H4 (cell line): ENCODE measurements at regions not wholly inside any gene's neighbourhood (a gene's known extent, or its start where the extent isn't known, plus 50 kb on each side); places are given as distances from the start of the nearest gene placed in this dataset.
A peak's percentile ranks its signal among the peaks of the same experiment; 100 is the strongest.
"Not testable (repeated sequence)": the region's sequence is repeated elsewhere in the genome, so short reads cannot be mapped to it uniquely, and the experiment has no call there.

Experiments
- DNase-seq: peaks from one replicate; pipeline ENCODE4 v3.0.0-alpha.2; 2015; ENCODE audit warnings: low spot score

DNA sequence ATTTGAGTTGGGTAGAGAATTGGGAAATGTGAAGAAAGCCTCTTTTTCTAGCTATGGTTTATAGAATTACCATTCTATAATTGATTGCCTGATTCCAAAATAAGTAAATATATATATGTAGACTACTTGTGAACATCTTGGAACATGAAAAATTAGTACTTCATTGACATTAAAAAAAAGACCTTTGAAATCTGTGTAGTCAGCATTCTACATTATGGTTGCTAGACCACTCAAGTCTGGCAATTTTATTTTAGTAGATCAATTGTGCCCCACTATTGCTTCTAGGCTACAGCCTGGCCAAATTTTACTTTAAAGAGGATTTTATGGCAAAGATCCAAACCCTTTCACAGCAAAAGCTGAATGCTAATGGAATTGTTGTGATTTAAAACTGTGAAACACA is 279.8 kb downstream of the IKZF2 start:
- no peak for DNase-seq

DNA sequence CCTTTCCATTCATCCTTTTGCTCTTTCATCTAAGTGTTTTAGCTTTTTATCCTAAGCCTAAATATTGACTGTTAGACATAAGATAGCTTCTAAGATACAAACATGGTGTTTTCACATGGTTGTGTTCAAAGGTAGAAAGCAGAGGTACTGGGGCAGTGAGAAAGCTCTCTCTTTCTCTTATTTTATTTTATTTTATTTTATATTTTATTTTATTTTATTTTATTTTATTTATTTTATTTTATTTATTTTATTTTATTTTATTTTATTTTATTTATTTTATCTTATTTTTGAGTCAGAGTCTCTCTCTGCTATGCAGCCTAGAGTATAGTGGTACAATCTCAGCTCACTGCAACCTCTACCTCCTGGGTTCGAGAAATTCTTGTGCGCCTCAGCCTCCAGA is 287.2 kb downstream of the IKZF2 start:
- DNase-seq, result no peak

DNA sequence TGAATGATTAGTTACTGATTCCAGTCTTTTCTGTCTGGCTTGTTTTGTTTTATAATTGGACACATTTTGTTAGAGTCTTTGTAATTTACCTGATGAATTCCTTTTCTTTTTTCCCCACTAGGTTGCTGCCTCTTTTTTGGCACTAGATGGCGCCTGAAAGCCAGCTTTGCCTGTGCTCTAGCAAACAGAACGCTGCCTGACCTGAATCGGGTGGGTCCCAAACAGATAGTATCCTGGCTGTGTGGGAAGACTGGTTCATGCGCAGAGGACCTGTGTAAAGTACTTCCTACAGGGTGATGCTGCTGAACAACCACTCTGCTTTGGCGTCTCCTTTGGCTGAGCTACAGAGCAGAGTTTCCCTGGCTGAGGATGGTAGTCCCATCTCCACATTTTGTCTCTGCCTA is 288.2 kb downstream of the IKZF2 start:
- DNase-seq, result peak; percentile 46

DNA sequence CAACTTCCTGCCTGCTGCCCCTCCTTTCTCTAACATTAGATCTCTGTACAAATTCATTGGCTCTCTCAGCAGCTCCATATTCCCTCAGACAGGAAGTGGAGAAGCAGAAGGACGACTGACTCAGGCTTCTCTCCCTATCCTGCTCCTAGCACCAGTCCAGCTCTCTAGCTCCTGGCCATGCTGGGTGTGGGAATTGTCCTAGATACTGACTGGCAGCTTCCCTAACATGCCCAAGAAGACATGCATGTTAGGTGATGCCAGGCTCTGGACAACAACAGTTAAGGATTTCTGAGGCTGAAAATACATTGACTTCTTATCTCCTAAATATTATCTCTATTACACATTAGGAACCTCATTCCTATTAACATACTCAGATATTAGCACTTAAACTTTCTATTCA is 292.9 kb downstream of the IKZF2 start:
- DNase-seq, result no peak

DNA sequence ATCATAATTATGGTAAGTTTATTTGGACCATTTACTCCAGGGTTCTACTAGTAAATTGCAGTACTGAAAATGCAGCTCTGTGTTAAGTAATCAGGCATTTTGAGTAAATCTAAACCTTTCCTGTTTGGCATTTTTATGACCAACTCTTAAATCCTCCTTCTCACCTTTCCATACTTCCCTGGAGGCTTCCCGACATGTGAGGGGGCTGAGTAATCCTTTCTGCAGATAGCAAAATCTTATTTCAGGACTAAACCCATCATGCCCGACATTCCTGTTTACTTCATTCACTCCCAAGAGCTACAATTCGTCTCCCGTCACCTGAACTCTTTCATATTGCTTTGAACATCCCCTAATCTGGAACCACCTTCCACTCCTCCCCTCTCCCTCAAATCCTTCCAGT is 296.6 kb downstream of the IKZF2 start:
- no peak for DNase-seq

DNA sequence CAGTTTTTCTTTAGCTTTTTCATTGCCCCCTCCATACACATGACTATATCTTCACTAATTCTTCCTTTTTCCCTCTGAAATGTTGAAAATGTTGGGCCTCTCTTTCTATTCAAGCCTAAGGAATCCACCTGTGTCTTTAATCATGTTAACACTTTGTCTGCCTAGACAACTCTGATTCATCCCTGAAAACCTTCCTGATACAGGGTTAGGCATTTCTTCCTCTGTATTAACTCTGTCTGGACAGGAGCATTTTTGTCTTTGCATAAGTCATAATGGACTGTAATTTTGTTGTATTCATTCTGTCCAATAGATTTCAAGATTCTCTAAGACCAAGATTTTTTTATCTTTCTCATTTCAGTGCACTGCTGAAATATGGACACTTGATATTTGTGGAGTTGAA is 297.3 kb downstream of the IKZF2 start:
- DNase-seq, result no peak

DNA sequence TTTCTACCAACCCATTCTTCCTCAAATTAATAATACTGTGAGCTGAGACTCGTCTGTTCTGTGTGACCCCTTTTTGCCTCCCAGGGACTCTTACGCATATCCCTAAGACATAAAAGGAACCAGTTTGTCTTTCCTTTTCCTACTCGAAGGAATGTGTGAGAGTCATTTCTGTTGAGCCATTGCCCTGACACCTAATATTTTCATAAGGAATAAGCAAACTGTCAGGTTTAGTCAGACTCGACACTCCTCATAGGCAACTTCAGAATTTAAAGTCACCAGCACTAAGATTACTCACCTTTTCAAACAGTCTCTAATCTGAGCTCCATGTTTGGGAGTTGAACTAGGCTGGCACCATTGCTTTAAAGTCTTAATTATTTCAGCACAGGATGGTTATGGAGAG is 305.5 kb downstream of the IKZF2 start:
- no peak for DNase-seq

DNA sequence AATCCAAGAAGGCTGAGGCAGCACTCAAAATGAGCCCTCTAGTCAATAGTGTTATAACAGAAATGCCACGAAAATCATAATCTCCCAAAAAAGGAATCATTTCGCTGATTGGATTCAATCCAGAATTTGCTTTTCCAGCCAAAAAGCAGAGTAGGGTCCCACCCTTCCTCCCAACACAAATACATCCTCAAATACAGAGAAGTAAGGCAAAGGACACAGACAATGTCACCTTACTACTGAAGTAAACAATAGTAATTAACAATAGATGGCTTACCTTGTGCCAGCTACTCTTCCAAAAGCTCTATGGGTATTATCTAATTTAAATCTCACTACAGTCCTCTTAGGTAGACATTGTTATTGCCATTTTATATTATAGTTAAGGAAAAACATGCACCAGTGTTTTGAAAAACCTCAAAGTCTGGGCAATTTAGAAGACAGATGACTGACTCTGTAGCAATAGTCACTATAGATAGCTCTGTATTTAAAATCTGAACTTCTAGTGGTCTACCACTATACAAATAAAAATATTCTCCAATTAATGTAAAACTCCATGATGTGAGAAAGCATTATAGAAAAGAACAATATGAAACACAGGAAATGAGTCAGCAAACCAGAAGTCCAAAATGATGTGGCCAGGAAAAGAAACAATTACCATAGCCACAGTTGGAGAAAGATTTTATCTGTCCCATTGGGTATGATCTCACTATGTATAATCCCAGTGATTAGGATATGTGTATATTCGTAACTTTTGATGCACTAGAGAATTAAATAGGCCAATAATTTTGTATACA is 305.0 kb upstream of the ERBB4 start:
- peak; percentile 89 for DNase-seq

DNA sequence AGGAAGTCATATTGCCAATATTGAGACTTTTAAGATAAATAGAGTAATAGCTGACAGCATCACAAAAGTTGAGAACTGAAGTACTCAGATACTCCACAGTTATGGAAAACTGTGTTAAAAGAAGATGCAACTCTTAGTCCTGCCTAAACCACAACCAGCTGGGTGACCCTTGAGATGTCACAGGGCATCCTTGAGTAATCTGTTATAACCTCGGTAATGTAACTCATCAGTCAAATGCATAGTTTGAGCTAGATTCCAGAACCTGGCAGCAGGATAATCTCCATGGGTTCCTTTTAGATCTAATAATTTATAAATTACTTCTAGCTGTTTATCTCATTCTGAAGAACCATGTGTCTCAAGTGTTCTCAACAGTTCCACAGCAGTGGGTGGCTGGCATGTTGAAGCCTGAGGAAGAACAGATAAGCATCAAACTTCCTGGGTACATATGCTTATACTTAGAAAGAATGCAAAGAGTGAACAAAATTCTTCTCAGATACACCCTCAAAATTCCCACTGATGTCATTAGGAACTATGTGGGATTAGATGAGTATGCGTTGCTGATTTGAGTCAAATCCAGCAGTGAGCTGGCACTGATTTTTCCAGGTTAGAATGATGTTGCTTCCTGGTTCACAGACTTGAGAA is 304.1 kb upstream of the ERBB4 start:
- peak; percentile 42 for DNase-seq

DNA sequence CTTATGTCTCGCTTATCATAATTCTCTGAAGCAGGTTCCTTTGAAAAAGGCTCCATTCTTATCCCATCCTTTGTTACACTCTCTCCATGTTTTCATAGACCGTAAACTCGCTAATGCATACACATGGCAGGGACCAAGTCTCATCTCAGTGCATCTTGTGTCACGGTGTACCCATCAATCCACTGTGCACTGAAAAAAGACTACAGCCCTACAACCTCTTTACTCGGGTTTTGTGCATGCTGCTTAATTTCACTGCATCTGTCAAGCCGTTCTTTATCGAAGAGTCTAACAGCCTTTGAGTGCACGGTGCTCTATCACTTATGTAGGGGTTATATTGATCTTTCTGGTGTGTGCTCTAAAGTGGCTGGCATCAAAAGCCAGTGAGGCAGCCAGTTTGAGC is 302.9 kb upstream of the ERBB4 start:
- no peak for DNase-seq

DNA sequence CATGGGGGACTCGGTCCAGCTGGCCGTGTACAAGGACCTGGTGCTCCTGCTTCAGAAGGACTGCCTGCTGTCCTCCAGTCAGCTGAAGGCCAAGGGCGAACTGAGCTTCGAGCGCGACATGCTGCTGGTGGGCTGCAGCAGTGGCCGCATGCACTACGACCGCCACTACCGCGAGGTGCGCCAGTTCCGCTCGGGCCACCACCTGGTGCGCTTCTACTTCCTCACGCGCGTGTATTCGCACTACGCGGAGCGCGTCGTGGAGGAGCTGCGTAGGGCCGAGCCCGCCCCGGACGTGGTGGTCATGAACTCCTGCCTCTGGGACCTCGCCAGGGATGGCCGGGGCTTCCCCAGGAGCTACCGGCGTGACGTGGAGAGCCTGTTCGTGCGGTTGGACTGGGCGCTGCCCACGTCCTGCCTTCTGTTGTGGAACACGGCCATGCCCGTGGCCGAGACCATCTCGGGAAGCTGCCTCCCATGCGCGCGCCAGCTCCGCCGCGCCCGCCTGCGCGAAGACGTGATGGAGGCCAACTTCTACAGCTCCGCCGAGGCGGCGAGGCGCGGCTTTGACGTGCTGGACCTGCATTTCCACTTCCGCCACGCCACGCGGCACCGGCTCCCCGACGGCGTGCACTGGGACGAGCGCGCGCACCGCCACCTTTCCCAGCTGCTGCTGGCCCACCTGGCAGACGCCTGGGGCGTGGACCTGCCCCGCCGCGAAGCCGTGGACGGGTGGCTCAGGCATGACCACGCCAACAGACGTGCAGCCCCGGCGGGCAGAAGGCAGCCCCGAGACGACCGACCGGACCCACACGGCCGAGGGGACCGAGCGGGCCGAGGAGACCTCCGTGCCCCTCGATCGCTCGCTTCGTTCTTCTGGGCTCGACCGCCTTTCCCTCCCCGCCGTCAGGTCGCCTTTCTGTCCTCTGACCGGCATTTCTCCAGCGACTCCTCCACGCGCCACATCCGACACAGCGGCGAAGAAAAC is 293.9 kb upstream of the ERBB4 start:
- DNase-seq, result no peak

DNA sequence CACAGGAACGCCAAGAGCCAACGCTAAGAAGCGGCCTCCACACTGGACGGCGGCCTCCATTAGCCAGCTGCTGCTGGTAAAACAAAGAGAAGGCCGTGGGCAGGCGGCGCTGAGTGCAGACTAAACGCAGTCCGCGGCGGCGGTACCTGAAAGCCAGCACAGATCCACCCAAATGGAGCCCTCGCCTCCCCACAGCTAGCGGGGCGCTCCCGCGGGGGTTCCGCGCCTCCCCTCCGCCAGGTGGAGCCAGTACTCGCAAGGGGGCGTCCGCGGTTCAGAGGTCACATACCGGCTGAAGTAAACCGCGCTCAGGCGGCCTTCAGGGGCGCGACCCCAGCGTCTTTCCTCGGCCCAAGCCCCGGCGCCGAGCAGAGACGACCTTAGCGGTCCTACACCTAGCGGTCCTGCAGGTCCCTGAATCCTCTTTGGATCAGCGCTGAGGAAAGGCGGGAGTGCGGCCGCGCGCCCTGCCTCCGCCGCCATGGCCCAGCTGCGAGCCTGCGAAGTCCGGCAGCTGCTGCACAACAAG is 293.1 kb upstream of the ERBB4 start:
- DNase-seq, result no peak

DNA sequence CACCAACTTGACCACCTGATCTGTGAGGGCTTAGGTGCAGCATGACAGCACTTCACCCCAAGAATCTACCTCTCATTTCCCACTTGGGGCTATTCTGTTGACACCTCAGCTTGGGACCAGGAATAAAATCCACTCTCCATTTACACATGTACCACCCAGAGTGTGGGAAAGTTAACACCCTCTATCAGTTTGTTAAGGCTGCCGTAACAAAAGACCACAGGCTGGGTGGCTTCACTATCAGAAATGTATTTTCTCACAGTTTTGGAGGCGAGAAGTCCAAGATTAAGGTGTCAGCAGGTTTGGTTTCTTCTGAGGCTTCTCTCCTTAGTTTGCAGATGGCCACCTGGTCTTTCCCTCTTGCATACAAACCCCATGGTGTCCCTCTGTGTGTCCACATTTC is 277.7 kb upstream of the ERBB4 start:
- DNase-seq, result no peak

DNA sequence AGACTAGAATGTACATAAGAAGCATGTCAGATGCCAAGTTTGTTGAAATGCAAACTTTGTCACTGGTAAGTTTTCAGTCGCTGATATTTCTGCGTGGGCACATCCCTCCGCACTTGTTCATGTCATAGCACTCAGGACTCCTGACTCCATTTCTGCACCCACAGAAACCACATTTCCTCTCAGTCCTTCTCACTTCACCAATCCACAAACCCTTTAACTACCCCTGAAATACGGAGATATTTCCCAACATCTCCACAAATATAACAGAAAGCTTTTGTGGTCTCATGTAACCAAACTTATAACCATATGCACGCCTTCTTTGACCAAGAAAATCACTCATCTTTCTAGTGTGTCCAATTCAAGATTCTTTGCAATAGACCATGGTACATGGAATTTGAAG is 276.9 kb upstream of the ERBB4 start:
- DNase-seq, result no peak

DNA sequence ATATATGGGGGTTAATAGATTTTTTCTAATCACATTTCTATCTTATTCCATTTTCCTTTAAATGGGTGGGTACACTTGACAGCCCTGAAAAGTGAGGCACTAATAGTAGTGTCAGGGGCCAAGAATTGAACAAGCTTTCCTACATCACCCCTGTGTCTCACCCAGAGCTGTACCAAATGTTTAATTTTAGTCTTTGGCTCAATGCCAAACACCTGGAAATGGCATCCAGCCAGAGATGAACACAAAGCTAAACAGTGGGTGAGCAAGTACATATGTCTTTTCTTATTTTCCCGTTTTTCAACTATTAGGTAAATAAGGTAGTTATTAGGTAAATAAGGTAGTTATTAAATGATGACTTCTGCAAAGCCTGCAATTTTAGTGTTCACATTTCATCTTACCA is 276.3 kb upstream of the ERBB4 start:
- DNase-seq, result no peak

DNA sequence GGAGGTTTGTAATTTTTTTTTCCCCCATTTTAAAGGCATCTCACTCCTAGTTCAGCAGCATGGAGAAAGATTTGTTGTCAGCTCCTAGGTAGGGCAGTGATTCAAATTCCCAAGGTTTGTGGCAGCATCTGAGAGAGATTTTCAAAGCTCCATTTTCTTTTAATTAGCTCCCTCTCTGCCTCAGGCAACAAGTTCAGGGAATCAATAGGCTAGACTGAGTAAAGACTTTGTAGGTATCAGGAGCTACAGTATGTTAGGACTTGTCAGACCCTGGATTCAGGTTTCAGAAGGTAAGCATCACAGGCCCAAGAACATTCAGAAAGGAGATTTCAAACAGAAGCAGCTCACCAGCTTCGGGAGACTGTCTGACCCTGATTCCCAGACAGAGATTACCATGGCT is 273.3 kb upstream of the ERBB4 start:
- DNase-seq, result no peak

DNA sequence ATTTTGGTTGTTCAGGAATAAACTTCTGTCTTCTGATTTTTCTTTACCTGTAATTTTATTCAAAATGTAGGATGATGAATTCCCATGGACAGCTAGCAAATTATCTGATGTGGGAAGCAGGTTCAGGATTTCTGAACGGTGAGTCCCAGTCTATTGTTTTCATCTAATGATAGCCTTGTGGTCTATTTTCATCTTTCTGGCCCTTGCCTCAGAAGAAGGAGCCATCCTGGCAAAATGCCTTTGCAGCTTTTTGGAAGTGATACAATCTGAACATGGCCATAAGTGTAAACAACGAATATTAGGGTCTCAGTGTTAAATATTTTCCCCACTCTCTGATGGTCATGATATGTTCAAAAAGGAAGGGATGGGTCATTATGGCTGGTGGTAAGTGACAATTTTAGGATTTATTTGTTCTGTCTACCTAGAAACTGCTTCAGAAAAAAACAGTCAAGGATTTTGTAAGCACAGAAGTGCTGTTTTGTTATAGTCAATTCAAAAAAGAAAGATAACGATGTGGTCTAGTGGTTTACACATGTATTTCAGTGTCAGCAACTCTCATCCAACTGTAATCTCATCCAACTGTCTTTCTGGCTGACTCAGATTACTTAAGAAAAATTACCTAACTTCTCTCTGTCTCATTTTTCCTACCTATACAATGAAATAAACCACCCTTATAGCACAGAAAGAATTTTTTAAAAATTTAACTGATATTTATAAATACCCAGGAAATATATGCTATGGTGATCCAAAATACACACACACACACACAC is 272.6 kb upstream of the ERBB4 start:
- peak; percentile 14 for DNase-seq

DNA sequence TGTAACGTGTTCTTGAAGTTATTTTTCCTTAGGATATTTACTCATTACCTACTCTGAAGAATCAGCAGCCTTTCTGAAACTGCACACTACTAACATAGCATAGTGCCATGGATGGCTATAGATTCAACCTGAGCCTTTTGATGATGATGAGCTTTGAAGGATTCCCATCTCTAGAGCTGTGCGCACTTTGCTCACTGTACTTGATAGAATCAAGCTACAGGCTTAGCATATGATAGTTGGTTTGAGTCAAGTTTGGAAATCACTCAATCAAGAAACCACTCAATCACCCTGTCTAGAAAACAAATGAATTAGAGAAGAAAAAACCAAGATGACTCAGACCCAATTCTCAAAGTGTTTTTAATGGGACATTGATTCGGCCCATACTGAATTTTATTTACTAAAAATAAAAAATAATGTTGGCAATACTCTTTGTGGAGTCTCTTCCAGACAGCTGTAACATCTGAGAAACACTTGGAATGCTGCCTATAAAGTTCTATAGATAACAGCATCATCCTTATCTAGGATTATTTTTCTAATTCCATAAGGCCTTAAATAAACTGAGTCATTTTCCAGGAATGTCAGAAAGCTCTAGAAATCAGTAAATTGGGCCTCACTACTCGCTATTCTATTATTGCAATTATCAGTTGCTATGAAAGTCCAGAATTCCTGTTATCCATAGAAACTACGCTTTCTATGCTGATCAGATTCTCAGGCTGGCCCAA is 259.0 kb upstream of the ERBB4 start:
- DNase-seq, result no peak

DNA sequence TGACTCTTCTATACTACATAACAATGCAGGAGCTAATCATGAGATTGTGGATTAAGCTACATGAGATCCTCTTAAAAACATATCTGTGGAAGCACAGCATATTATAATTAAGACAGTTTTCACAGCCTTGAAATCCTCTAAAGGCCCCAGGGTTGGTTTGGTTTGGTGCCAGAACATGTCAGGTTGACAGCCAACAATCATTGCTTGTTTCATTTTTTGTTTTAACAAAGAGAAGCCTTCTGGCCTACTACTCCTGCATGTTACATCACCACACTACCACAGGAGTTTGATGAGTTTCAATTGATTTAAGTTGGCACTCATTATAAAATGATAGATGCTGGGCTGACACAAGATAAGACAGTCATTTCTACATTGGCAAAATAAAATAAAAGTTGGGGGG is 255.9 kb upstream of the ERBB4 start:
- no peak for DNase-seq

DNA sequence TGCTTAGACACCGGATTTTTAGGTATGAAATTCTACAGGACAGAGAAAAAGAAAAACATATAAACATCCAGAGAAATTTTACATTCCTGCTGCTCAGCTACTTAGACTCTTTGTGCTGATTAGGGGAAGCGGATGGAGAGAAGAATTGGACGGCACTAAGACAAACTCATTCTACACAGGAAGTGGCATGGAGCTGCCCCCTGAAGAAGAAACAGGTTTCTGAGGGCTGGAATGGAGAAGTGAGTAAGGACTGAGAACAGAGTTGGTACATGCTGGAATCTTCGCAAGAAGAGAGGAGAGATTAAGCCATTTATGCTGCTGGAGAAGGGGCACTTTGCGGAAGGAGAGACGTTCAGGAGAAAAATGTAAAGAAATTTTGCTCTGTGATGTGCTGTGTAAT is 253.0 kb upstream of the ERBB4 start:
- no peak for DNase-seq

DNA sequence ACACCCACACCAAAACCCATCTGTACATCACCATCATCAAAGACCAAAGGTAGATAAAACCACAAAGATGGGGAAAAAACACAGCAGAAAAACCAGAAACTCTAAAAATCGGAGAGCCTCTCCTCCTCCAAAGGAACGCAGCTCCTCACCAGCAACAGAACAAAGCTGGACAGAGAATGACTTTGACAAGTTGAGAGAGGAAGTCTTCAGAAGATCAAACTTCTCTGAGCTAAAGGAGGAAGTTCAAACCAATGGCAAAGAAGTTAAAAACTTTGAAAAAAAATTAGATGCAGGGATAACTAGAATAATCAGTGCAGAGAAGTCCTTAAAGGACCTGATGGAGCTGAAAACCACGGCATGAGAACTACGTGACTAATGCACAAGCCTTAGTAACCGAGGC is 247.5 kb upstream of the ERBB4 start:
- not testable (repeated sequence) for DNase-seq
